ENCODE measurements at regions not wholly inside any gene's neighbourhood (a gene's known extent, or its start where the extent isn't known, plus 50 kb on each side); places are given as distances from the start of the nearest gene placed in this dataset.

DNA sequence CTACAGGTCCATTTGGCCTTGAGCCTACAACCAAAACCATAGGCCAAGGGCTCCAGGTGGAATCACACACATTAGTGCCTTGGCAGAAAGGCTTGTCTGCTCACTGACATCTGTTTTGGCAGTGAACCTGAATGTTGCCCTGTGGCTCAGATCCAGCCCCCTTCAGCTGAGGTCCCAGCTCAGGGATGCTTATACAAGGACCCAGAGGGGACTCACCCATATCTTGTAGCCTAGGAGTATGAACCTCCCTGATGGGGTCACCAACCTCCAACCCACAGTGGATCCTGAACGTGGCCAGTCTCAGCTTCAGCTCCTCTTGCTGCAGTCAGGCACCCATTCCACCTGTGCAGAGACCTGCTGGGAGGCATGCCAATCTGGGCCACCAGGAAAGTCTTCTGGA is 50.8 kb upstream of the HMX1 start:
- H3K36me3 ChIP-seq (ENCODE audit: control insufficient read depth, insufficient read depth, low read length): no peaks in the 10 kb centered on the region
- no peaks in the 10 kb centered on the region for H3K27me3 ChIP-seq (ENCODE audit: control insufficient read depth, insufficient read depth, low read length)
- H3K27ac ChIP-seq (ENCODE audit: low read length): no peak overlapping the region
- H3K4me3 ChIP-seq (ENCODE audit: low read length): no peak overlapping the region
- no peaks in the 10 kb centered on the region for H3K9me3 ChIP-seq (ENCODE audit: control insufficient read depth, insufficient read depth, low read length)
- H3K4me1 ChIP-seq (ENCODE audit: control insufficient read depth, insufficient read depth, low read length): no peaks in the 10 kb centered on the region
- no CpG with 5 or more reads among the region's 1 CpG for WGBS (ENCODE audit: insufficient coverage, insufficient read length)
- DNase-seq (ENCODE audit: low read depth, low spot score): no peak

DNA sequence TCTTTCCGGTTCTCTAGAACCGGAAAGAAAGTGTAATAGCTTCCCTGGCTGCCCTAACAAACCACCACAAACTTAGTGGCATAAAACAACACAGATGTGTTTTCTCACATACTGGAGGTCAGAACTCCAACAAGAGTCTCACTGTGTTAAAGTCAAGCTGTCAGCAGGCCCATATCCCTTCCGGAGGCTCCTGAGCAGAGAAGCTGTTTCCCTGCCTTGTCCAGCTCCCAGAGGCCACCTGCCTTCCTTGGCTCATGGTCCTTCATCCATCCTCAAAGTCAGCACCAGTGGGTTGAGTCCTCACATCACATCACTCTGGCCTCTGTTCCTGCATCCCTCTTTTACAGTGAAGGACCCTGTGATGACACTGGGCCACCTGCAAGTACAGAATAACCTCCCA is 49.8 kb upstream of the HMX1 start:
- H3K27me3 ChIP-seq (ENCODE audit: control insufficient read depth, insufficient read depth, low read length): no peaks in the 10 kb centered on the region
- WGBS (ENCODE audit: insufficient coverage, insufficient read length): no CpG with 5 or more reads among the region's 3 CpGs

More for the DNA sequence above, 49.8 kb upstream of the HMX1 start:
- no peaks in the 10 kb centered on the region for H3K9me3 ChIP-seq (ENCODE audit: control insufficient read depth, insufficient read depth, low read length)
- no peaks in the 10 kb centered on the region for H3K4me1 ChIP-seq (ENCODE audit: control insufficient read depth, insufficient read depth, low read length)
- no peak for DNase-seq (ENCODE audit: low read depth, low spot score)
- H3K27ac ChIP-seq (ENCODE audit: low read length): no peak overlapping the region
- H3K36me3 ChIP-seq (ENCODE audit: control insufficient read depth, insufficient read depth, low read length): no peaks in the 10 kb centered on the region
- H3K4me3 ChIP-seq (ENCODE audit: low read length): no peak overlapping the region
